GM12878 (cell line): ENCODE measurements at regions not wholly inside any gene's neighbourhood (a gene's known extent, or its start where the extent isn't known, plus 50 kb on each side); places are given as distances from the start of the nearest gene placed in this dataset.

ENCODE experiments used
- ATAC-seq: fragments of 200-7000 bp; cut with Tn5 transposase; 3 replicates; pipeline ENCODE4 v1.9.1; 2020; ENCODE audit warnings: mild to moderate bottlenecking, moderate library complexity
- BruUV-seq: library from RNA; stranded (reverse); fragments of 400-500 nt; replicated peaks from 2 replicates; lab custom pipeline; 2021; lab: Mats Ljungman, UMichigan
- CTCF ChIA-PET: fragments of 300-600 bp; sonication (Branson Sonifier 250); formaldehyde crosslinking; extraction: SDS; loops from one replicate; lab custom pipeline; 2021; ENCODE audit warnings: inconsistent platforms; lab: Yijun Ruan, JAX
- POLR2A ChIA-PET: fragments of 350-600 bp; formaldehyde crosslinking; extraction: SDS; loops from one replicate; lab custom pipeline; 2021; ENCODE audit warnings: inconsistent platforms; lab: Charles Lee
- RAD21 ChIA-PET: fragments of 300-600 bp; sonication (Branson Sonifier 250); formaldehyde crosslinking; loops from one replicate; lab custom pipeline; 2023; ENCODE audit warnings: antibody characterized with exemption; ENCODE audit not compliant: unreplicated experiment; lab: Charles Lee
- SMC1A ChIA-PET: fragments of 300-600 bp; sonication (Branson Sonifier 250); formaldehyde crosslinking; loops from one replicate; lab custom pipeline; 2023; ENCODE audit not compliant: unreplicated experiment, uncharacterized antibody; lab: Charles Lee
- DNase-seq: peaks from one replicate; pipeline ENCODE4 v3.0.0-alpha.2; 2011; ENCODE audit warnings: low read depth, low spot score
- FAIRE-seq: peaks from 3 replicates; lab custom pipeline; 2011; peaks lifted over from hg19 to GRCh38; lab: Jason Lieb, UNC
- H2AFZ ChIP-seq: 2 replicates; pipeline ENCODE4 v1.6.0; 2011; ENCODE audit warnings: low read depth, low read length, control low read depth; ENCODE audit not compliant: control insufficient read depth
- H3K27ac ChIP-seq: 2 replicates; pipeline ENCODE4 v1.5.1; 2011; ENCODE audit warnings: control low read depth; ENCODE audit not compliant: control insufficient read depth, insufficient read depth
- H3K27me3 ChIP-seq, 2 experiments: replicated peaks in 1 of 2; 2 replicates each; pipeline versions ENCODE4 v1.6.0 to v1.6.1; 2011; ENCODE audit warnings: low read length in 1 of 2; ENCODE audit not compliant: control insufficient read depth in 2 of 2, insufficient read depth in 2 of 2
- H3K36me3 ChIP-seq, 2 experiments: 2 replicates each; pipeline ENCODE4 v1.5.1; 2011; ENCODE audit warnings: low read length in 1 of 2; ENCODE audit not compliant: control insufficient read depth in 2 of 2, insufficient read depth in 2 of 2
- H3K4me1 ChIP-seq: 2 replicates; pipeline ENCODE4 v1.6.1; 2011; ENCODE audit warnings: mild to moderate bottlenecking, low read length, moderate library complexity, mixed read lengths; ENCODE audit not compliant: control insufficient read depth, insufficient read depth
- H3K4me2 ChIP-seq: 2 replicates; pipeline ENCODE4 v1.6.0; 2011; ENCODE audit warnings: control low read depth; ENCODE audit not compliant: control insufficient read depth, insufficient read depth
- H3K4me3 ChIP-seq: fragments of 200-600 bp; sonication (generic); 2 replicates; pipeline ENCODE4 v1.5.1; 2016
- H3K79me2 ChIP-seq: 2 replicates; pipeline ENCODE4 v1.6.0; 2011; ENCODE audit warnings: low read length; ENCODE audit not compliant: control insufficient read depth, insufficient read depth
- H3K9ac ChIP-seq: 2 replicates; pipeline ENCODE4 v1.8.0; 2011; ENCODE audit warnings: low read length, control low read depth, mixed read lengths; ENCODE audit not compliant: control insufficient read depth, insufficient read depth
- H3K9me3 ChIP-seq: replicated peaks from 3 replicates; pipeline ENCODE4 v1.5.1; 2011; ENCODE audit warnings: mild to moderate bottlenecking, low read length; ENCODE audit not compliant: control insufficient read depth, insufficient read depth
- H4K20me1 ChIP-seq: 2 replicates; pipeline ENCODE4 v1.6.0; 2011; ENCODE audit not compliant: control insufficient read depth, insufficient read depth
- CEBPB ChIP-seq, 2 experiments: fragments of 150-350 bp in 1 of 2; IDR thresholded peaks; 2 replicates each; pipeline ENCODE4 v1.6.1; 2012 to 2014; ENCODE audit warnings: low read depth in 2 of 2, low read length in 2 of 2, borderline replicate concordance in 1 of 2, inconsistent platforms in 1 of 2
- CREM ChIP-seq: IDR thresholded peaks from 2 replicates; pipeline ENCODE4 v1.6.1; 2014; ENCODE audit warnings: antibody characterized with exemption, low read depth
- DPF2 ChIP-seq: fragments of 450-650 bp; IDR thresholded peaks from 2 replicates; pipeline ENCODE4 v1.6.1; 2017; ENCODE audit warnings: mild to moderate bottlenecking
- SIN3A ChIP-seq: IDR thresholded peaks from 2 replicates; pipeline ENCODE4 v1.6.1; 2012; ENCODE audit warnings: low read depth, low read length, improper control_type of control experiment
- SMARCA5 ChIP-seq: fragments of 450-650 bp; IDR thresholded peaks from 2 replicates; pipeline ENCODE4 v1.6.1; 2017; ENCODE audit warnings: mild to moderate bottlenecking
- SP1 ChIP-seq: IDR thresholded peaks from one replicate; pipeline ENCODE4 v1.6.1; 2011; ENCODE audit warnings: low read depth, low read length
- WRNIP1 ChIP-seq: IDR thresholded peaks from 2 replicates; pipeline ENCODE4 v1.6.1; 2011; ENCODE audit warnings: low read depth, low read length, improper control_type of control experiment, borderline replicate concordance
- ZNF384 ChIP-seq: IDR thresholded peaks from 2 replicates; pipeline ENCODE4 v1.6.1; 2012; ENCODE audit warnings: low read depth, mild to moderate bottlenecking, low read length, improper control_type of control experiment, borderline replicate concordance
- WGBS: methylation state at CpG from one replicate; pipeline ENCODE4 v1.1.6; 2016; ENCODE audit warnings: low lambda C conversion rate; ENCODE audit not compliant: insufficient replicate concordance, insufficient coverage; ENCODE audit errors: missing lambda C conversion rate; 5-methylcytosine and 5-hydroxymethylcytosine counted together
- in situ Hi-C: fragments of 300-500 bp; cut with MboI; formaldehyde crosslinking; loops from 9 replicates; pipeline ENCODE4 v1.14.3; 2018; ENCODE audit warnings: mixed read lengths
- intact Hi-C: fragments of 100-400 bp; cut with micrococcal nuclease; formaldehyde crosslinking; loops from one replicate; pipeline ENCODE4 v1.14.2; 2022; ENCODE audit not compliant: unreplicated experiment
- TF ChIP-seq, protein P1 (sequence below), 3 experiments: IDR thresholded peaks in 2 of 3; conservative IDR thresholded peaks in 1 of 3; 2 replicates each; pipeline ENCODE4 v1.5.1; 2011; ENCODE audit warnings: low read depth in 3 of 3, low read length in 3 of 3, mild to moderate bottlenecking in 3 of 3, control low read depth in 2 of 3, moderate library complexity in 2 of 3, inconsistent platforms in 1 of 3, mixed read lengths in 1 of 3; ENCODE audit not compliant: control insufficient read depth in 2 of 3, insufficient read depth in 1 of 3; ENCODE audit errors: extremely low read depth in 1 of 3
- TF ChIP-seq, protein P2 (sequence below): fragments of 450-650 bp; IDR thresholded peaks from 2 replicates; pipeline ENCODE4 v1.6.1; 2017; ENCODE audit warnings: low read depth, mild to moderate bottlenecking, moderate library complexity
- TF ChIP-seq, protein P3 (sequence below): fragments of 450-650 bp; IDR thresholded peaks from 2 replicates; pipeline ENCODE4 v1.6.1; 2017; ENCODE audit warnings: mild to moderate bottlenecking
- TF ChIP-seq, protein P4 (sequence below): IDR thresholded peaks from 2 replicates; pipeline ENCODE4 v1.6.1; 2012; ENCODE audit warnings: low read depth, low read length, improper control_type of control experiment

DNA sequence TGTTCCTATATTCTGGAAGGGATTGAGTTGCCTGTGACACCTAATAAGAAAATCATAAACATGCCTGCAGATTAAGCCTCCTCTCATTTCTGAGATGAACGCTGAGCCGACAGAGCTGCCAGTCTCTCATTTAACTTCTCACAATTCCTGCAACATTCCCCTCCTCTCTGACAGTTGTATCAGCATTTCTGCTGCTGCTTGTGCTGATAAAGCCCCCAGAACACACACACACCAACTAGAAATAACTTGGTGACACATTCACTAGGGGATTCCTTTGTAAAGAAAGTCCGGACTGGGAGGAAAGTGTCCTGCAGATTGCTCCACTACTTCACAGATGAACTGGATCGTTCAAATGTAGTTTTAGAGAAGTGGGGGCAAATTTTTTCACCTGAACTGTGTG, 437.3 kb downstream of the PLA2G4A start:
- ChIA-PET POLR2A (no interaction called here), SMC1A (interaction anchor here (1.1 kb wide), 1 partner anchor 662 kb away, joined by 3 read pairs; no protein-coding TSS in a partner anchor), CTCF (no interaction called here), RAD21 (no interaction called here)
- no peak overlapping the region for H3K4me3 ChIP-seq
- in situ Hi-C loops = no loop called here
- H4K20me1 ChIP-seq = no peaks in the 10 kb centered on the region
- no peak overlapping the region for H3K9ac ChIP-seq
- H3K4me2 ChIP-seq = no peak overlapping the region
- no peaks in the 10 kb centered on the region for H3K4me1 ChIP-seq
- no peak overlapping the region for H2AFZ ChIP-seq
- 73% methylated on average over 4 of the region's 4 CpGs for WGBS
- no TSS peak for BruUV-seq
- no peaks in the 10 kb centered on the region for H3K9me3 ChIP-seq
- no peak for FAIRE-seq
- no peaks in the 10 kb centered on the region for H3K36me3 ChIP-seq
- no peak for TF ChIP-seq CEBPB (IDR thresholded peaks at IDR 0.05; ENCODE audit: borderline replicate concordance in 1 of 2, low read depth in 2 of 2, low read length in 2 of 2)
- no peak for TF ChIP-seq ZNF384
- no peak for TF ChIP-seq SIN3A
- no peak for TF ChIP-seq SMARCA5
- no peak for TF ChIP-seq SP1
- TF ChIP-seq, protein P1, sequence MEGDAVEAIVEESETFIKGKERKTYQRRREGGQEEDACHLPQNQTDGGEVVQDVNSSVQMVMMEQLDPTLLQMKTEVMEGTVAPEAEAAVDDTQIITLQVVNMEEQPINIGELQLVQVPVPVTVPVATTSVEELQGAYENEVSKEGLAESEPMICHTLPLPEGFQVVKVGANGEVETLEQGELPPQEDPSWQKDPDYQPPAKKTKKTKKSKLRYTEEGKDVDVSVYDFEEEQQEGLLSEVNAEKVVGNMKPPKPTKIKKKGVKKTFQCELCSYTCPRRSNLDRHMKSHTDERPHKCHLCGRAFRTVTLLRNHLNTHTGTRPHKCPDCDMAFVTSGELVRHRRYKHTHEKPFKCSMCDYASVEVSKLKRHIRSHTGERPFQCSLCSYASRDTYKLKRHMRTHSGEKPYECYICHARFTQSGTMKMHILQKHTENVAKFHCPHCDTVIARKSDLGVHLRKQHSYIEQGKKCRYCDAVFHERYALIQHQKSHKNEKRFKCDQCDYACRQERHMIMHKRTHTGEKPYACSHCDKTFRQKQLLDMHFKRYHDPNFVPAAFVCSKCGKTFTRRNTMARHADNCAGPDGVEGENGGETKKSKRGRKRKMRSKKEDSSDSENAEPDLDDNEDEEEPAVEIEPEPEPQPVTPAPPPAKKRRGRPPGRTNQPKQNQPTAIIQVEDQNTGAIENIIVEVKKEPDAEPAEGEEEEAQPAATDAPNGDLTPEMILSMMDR (IDR thresholded peaks at IDR 0.05 in 2 of 3, conservative IDR thresholded peaks at IDR 0.05 in 1 of 3; ENCODE audit: control insufficient read depth in 2 of 3, extremely low read depth in 1 of 3, insufficient read depth in 1 of 3, low read depth in 3 of 3, low read length in 3 of 3) = no peak
- TF ChIP-seq, protein P2, sequence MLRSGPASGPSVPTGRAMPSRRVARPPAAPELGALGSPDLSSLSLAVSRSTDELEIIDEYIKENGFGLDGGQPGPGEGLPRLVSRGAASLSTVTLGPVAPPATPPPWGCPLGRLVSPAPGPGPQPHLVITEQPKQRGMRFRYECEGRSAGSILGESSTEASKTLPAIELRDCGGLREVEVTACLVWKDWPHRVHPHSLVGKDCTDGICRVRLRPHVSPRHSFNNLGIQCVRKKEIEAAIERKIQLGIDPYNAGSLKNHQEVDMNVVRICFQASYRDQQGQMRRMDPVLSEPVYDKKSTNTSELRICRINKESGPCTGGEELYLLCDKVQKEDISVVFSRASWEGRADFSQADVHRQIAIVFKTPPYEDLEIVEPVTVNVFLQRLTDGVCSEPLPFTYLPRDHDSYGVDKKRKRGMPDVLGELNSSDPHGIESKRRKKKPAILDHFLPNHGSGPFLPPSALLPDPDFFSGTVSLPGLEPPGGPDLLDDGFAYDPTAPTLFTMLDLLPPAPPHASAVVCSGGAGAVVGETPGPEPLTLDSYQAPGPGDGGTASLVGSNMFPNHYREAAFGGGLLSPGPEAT = no peak
- no peak for TF ChIP-seq CREM
- TF ChIP-seq DPF2 = no peak
- TF ChIP-seq, protein P3, sequence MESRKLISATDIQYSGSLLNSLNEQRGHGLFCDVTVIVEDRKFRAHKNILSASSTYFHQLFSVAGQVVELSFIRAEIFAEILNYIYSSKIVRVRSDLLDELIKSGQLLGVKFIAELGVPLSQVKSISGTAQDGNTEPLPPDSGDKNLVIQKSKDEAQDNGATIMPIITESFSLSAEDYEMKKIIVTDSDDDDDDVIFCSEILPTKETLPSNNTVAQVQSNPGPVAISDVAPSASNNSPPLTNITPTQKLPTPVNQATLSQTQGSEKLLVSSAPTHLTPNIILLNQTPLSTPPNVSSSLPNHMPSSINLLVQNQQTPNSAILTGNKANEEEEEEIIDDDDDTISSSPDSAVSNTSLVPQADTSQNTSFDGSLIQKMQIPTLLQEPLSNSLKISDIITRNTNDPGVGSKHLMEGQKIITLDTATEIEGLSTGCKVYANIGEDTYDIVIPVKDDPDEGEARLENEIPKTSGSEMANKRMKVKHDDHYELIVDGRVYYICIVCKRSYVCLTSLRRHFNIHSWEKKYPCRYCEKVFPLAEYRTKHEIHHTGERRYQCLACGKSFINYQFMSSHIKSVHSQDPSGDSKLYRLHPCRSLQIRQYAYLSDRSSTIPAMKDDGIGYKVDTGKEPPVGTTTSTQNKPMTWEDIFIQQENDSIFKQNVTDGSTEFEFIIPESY = no peak
- TF ChIP-seq, protein P4, sequence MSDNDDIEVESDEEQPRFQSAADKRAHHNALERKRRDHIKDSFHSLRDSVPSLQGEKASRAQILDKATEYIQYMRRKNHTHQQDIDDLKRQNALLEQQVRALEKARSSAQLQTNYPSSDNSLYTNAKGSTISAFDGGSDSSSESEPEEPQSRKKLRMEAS = no peak
- no peak for TF ChIP-seq WRNIP1
- intact Hi-C loops = no loop called here
- DNase-seq = no peak
- H3K27me3 ChIP-seq = no peaks in the 10 kb centered on the region
- H3K79me2 ChIP-seq = no peaks in the 10 kb centered on the region
- ATAC-seq = no peak
- no peak overlapping the region for H3K27ac ChIP-seq
